ENCODE measurements at regions not wholly inside any gene's neighbourhood (a gene's known extent, or its start where the extent isn't known, plus 50 kb on each side); places are given as distances from the start of the nearest gene placed in this dataset.

GRCh38 chr13:91042870-91043269 lies 304.6 kb upstream of the MIR17HG start (continued):
- TF ChIP-seq ZBTB40 (IDR thresholded peaks at IDR 0.05) (no peak), ZBTB40 (CRISPR knock-in tag; IDR thresholded peaks at IDR 0.05) (peak; percentile 19; the same call in 1 of the 2 replicates), BHLHE40 (IDR thresholded peaks at IDR 0.05; ENCODE audit: low read length) (no peak), XRCC3 (IDR thresholded peaks at IDR 0.05) (no peak), PPARD (CRISPR knock-in tag; IDR thresholded peaks at IDR 0.05) (0 out of 2 replicates have a peak, but pooled peaks have one; percentile 63), RFX7 (CRISPR knock-in tag; IDR thresholded peaks at IDR 0.05) (no peak), ZNF764 (CRISPR knock-in tag; IDR thresholded peaks at IDR 0.05; ENCODE audit: low read depth) (0 out of 2 replicates have a peak, but pooled peaks have one; percentile 15), ZKSCAN3 (CRISPR knock-in tag; IDR thresholded peaks at IDR 0.05) (0 out of 2 replicates have a peak, but pooled peaks have one; percentile 45), ZNF324 (CRISPR knock-in tag; IDR thresholded peaks at IDR 0.05) (peak; percentile 34; the same call in 1 of the 2 replicates), ARID2 (IDR thresholded peaks at IDR 0.05) (no peak), SIN3B (IDR thresholded peaks at IDR 0.05; ENCODE audit: low read depth) (no peak), USF1 (CRISPR knock-in tag; IDR thresholded peaks at IDR 0.05) (no peak), ZNF436 (CRISPR knock-in tag; IDR thresholded peaks at IDR 0.05) (peak; percentile 51; the same call in 1 of the 2 replicates), MIER1 (IDR thresholded peaks at IDR 0.05; ENCODE audit: low read depth) (no peak)
- TF ChIP-seq, protein P1, sequence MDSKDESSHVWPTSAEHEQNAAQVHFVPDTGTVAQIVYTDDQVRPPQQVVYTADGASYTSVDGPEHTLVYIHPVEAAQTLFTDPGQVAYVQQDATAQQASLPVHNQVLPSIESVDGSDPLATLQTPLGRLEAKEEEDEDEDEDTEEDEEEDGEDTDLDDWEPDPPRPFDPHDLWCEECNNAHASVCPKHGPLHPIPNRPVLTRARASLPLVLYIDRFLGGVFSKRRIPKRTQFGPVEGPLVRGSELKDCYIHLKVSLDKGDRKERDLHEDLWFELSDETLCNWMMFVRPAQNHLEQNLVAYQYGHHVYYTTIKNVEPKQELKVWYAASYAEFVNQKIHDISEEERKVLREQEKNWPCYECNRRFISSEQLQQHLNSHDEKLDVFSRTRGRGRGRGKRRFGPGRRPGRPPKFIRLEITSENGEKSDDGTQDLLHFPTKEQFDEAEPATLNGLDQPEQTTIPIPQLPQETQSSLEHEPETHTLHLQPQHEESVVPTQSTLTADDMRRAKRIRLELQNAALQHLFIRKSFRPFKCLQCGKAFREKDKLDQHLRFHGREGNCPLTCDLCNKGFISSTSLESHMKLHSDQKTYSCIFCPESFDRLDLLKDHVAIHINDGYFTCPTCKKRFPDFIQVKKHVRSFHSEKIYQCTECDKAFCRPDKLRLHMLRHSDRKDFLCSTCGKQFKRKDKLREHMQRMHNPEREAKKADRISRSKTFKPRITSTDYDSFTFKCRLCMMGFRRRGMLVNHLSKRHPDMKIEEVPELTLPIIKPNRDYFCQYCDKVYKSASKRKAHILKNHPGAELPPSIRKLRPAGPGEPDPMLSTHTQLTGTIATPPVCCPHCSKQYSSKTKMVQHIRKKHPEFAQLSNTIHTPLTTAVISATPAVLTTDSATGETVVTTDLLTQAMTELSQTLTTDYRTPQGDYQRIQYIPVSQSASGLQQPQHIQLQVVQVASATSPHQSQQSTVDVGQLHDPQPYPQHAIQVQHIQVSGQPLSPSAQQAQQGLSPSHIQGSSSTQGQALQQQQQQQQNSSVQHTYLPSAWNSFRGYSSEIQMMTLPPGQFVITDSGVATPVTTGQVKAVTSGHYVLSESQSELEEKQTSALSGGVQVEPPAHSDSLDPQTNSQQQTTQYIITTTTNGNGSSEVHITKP (IDR thresholded peaks at IDR 0.05; ENCODE audit: partially characterized antibody) = no peak

Measured in K562 (cell line).